ENCODE measurements at regions not wholly inside any gene's neighbourhood (a gene's known extent, or its start where the extent isn't known, plus 50 kb on each side); places are given as distances from the start of the nearest gene placed in this dataset.

- no peaks in the 10 kb centered on the region for H3K36me3 ChIP-seq (ENCODE audit: control insufficient read depth in 4 of 4, insufficient read depth in 4 of 4, low read length in 4 of 4)
- H3K4me3 ChIP-seq: no peak overlapping the region
- H3K9me3 ChIP-seq (ENCODE audit: control insufficient read depth in 4 of 4, insufficient read depth in 3 of 4, low read length in 3 of 4): no peaks in the 10 kb centered on the region
- H3K27me3 ChIP-seq (ENCODE audit: control insufficient read depth in 3 of 3, insufficient read depth in 3 of 3, low read length in 2 of 3): no peaks in the 10 kb centered on the region
- TF ChIP-seq CTCF (IDR thresholded peaks at IDR 0.05; ENCODE audit: control extremely low read depth, extremely low read depth): no peak
- H3K9ac ChIP-seq (ENCODE audit: insufficient read depth in 1 of 2, low read length in 2 of 2): no peak overlapping the region
- no peak overlapping the region for H3K27ac ChIP-seq (ENCODE audit: low read depth in 1 of 2, low read length in 1 of 2)
- H3K4me1 ChIP-seq (ENCODE audit: control insufficient read depth in 5 of 5, insufficient read depth in 5 of 5, low read length in 5 of 5): peaks cover 0 to 12% (median 5%) of the 10 kb centered on the region in 5 donors
- DNase-seq: peak; percentile 24 to 68 (median 36)
- peak; percentile 66 for ATAC-seq (ENCODE audit: insufficient read depth, low FRiP score)
- 66 to 84% methylated on average over 1 of the region's 1 CpG for WGBS, 2 donors
These were observed 248.8 kb upstream of the ADGRL2 start for GRCh38 chr1:81551946-81552345.

GRCh38 chr1:81550753-81551152, 250.0 kb upstream of the ADGRL2 start:
- Histone ChIP-seq H3K4me3 (no peak overlapping the region), H3K27ac (ENCODE audit: low read depth in 1 of 2, low read length in 1 of 2) (no peak overlapping the region), H3K4me1 (ENCODE audit: control insufficient read depth in 5 of 5, insufficient read depth in 5 of 5, low read length in 5 of 5) (peaks cover 0 to 12% (median 5%) of the 10 kb centered on the region in 5 donors), H3K27me3 (ENCODE audit: control insufficient read depth in 3 of 3, insufficient read depth in 3 of 3, low read length in 2 of 3) (no peaks in the 10 kb centered on the region), H3K9me3 (ENCODE audit: control insufficient read depth in 4 of 4, insufficient read depth in 3 of 4, low read length in 3 of 4) (no peaks in the 10 kb centered on the region), H3K9ac (ENCODE audit: insufficient read depth in 1 of 2, low read length in 2 of 2) (no peak overlapping the region), H3K36me3 (ENCODE audit: control insufficient read depth in 4 of 4, insufficient read depth in 4 of 4, low read length in 4 of 4) (no peaks in the 10 kb centered on the region)
- no peak for TF ChIP-seq CTCF (IDR thresholded peaks at IDR 0.05; ENCODE audit: control extremely low read depth, extremely low read depth)
- ATAC-seq (ENCODE audit: insufficient read depth, low FRiP score): no peak
- DNase-seq: peak in 1 of 3 donors; percentile 49
- 60 to 71% methylated on average over 1 of the region's 1 CpG for WGBS, 2 donors

- Histone ChIP-seq H3K9me3 (ENCODE audit: control insufficient read depth in 4 of 4, insufficient read depth in 3 of 4, low read length in 3 of 4) (no peaks in the 10 kb centered on the region), H3K9ac (ENCODE audit: insufficient read depth in 1 of 2, low read length in 2 of 2) (no peak overlapping the region), H3K36me3 (ENCODE audit: control insufficient read depth in 4 of 4, insufficient read depth in 4 of 4, low read length in 4 of 4) (no peaks in the 10 kb centered on the region), H3K4me3 (no peak overlapping the region), H3K27me3 (ENCODE audit: control insufficient read depth in 3 of 3, insufficient read depth in 3 of 3, low read length in 2 of 3) (no peaks in the 10 kb centered on the region), H3K4me1 (ENCODE audit: control insufficient read depth in 5 of 5, insufficient read depth in 5 of 5, low read length in 5 of 5) (peaks cover 0 to 12% (median 5%) of the 10 kb centered on the region in 5 donors), H3K27ac (ENCODE audit: low read depth in 1 of 2, low read length in 1 of 2) (no peak overlapping the region)
- DNase-seq (peak in 2 of 3 donors; percentile 25 to 53), ATAC-seq (ENCODE audit: insufficient read depth, low FRiP score) (no peak)
- no peak for TF ChIP-seq CTCF (IDR thresholded peaks at IDR 0.05; ENCODE audit: control extremely low read depth, extremely low read depth)
- WGBS, 2 donors: 6 to 31% methylated on average over 1 of the region's 1 CpG
These were observed 251.1 kb upstream of the ADGRL2 start for GRCh38 chr1:81549588-81550127.

Data from lung (tissue), 11 donors.